ENCODE measurements at regions not wholly inside any gene's neighbourhood (a gene's known extent, or its start where the extent isn't known, plus 50 kb on each side); places are given as distances from the start of the nearest gene placed in this dataset.

DNA sequence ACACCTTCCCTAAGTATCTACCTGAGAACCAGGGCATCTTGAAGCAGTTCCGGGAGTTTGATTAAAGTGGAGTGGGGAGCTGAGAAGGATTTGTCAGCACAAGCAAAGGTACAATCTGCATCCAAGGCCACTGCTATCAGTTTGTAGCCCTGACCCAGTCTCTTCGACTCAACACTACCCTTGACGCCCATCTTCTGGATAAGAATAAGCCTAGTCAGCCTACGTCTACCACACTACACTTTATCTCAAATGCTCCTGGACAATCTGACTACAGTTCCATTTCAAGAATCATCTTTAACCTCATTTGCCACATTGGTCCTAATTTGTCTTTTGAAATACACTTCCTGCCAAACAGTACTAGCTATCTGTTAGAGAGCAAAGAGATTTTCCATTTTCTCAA is 134.1 kb upstream of the C1GALT1 start:
- TF ChIP-seq, protein P1, sequence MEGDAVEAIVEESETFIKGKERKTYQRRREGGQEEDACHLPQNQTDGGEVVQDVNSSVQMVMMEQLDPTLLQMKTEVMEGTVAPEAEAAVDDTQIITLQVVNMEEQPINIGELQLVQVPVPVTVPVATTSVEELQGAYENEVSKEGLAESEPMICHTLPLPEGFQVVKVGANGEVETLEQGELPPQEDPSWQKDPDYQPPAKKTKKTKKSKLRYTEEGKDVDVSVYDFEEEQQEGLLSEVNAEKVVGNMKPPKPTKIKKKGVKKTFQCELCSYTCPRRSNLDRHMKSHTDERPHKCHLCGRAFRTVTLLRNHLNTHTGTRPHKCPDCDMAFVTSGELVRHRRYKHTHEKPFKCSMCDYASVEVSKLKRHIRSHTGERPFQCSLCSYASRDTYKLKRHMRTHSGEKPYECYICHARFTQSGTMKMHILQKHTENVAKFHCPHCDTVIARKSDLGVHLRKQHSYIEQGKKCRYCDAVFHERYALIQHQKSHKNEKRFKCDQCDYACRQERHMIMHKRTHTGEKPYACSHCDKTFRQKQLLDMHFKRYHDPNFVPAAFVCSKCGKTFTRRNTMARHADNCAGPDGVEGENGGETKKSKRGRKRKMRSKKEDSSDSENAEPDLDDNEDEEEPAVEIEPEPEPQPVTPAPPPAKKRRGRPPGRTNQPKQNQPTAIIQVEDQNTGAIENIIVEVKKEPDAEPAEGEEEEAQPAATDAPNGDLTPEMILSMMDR (IDR thresholded peaks at IDR 0.05), result no peak
- no peak for TF ChIP-seq ZFX (IDR thresholded peaks at IDR 0.05; ENCODE audit: borderline replicate concordance)
